Neural progenitor cell (in vitro differentiated cells): ENCODE measurements at regions not wholly inside any gene's neighbourhood (a gene's known extent, or its start where the extent isn't known, plus 50 kb on each side); places are given as distances from the start of the nearest gene placed in this dataset.

ENCODE experiments used
- EZH2 ChIP-seq: fragments of 200-600 bp; sonication (generic); IDR thresholded peaks from 2 replicates; pipeline ENCODE4 v1.6.1; 2017; ENCODE audit warnings: antibody characterized with exemption, mild to moderate bottlenecking, moderate library complexity
- EZH2phosphoT487 ChIP-seq: fragments of 200-600 bp; sonication (generic); IDR thresholded peaks from 2 replicates; pipeline ENCODE4 v1.6.1; 2017; ENCODE audit warnings: antibody characterized with exemption

- no peak for TF ChIP-seq EZH2
- no peak for TF ChIP-seq EZH2phosphoT487
Observed at GRCh38 chr4:129261584-129261983, 165.6 kb downstream of the C4orf33 start.
